H54 (cell line): ENCODE measurements at regions not wholly inside any gene's neighbourhood (a gene's known extent, or its start where the extent isn't known, plus 50 kb on each side); places are given as distances from the start of the nearest gene placed in this dataset.

Source experiments
- DNase-seq: peaks from one replicate; pipeline ENCODE4 v3.0.0; 2011; ENCODE audit warnings: low spot score, mixed read lengths; ENCODE audit not compliant: insufficient read length
- FAIRE-seq: peaks from 3 replicates; lab custom pipeline; 2011; peaks lifted over from hg19 to GRCh38; lab: Jason Lieb, UNC
- POLR2A ChIP-seq: IDR thresholded peaks from 2 replicates; pipeline ENCODE4 v1.6.1; 2011; ENCODE audit warnings: low read depth, mild to moderate bottlenecking, low read length

DNA sequence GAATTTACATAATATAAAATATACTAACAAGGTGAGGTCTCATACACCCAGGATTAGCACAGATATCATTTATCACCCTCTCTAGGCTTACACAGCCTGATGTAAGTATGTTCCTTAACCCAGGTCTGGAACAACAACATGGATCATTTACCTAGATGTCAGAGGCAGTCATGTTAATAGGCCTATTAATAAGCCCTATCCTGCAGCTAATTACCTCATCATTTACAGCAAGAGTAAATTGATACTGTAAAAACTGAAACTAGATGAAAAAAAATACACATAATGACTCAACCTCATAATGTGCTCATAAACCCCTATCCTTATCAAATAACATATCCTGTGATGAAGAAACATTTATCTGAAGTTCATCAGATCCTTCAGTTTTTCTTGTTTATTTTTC is 334.3 kb upstream of the MANEA start:
- DNase-seq, result no peak
- no peak for TF ChIP-seq POLR2A
- FAIRE-seq, result no peak

DNA sequence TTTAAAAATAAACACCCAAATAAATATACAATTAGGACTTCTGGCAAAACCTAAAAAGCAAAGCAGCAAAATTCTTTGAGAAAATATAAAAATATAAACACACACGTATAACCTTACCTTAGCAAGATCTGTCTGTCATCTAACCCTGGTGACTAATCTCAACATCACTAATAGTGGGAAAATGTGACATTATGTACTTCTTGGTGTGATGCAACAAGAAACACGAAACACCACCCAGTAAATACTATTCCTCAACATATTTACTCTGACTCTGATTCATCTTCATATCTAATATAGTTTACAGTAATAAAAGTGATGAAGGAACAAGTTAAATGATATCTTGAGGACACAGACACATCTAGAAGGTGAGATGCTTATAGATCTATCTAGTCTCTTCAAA is 332.6 kb upstream of the MANEA start:
- FAIRE-seq (no peak), DNase-seq (no peak)
- no peak for TF ChIP-seq POLR2A

DNA sequence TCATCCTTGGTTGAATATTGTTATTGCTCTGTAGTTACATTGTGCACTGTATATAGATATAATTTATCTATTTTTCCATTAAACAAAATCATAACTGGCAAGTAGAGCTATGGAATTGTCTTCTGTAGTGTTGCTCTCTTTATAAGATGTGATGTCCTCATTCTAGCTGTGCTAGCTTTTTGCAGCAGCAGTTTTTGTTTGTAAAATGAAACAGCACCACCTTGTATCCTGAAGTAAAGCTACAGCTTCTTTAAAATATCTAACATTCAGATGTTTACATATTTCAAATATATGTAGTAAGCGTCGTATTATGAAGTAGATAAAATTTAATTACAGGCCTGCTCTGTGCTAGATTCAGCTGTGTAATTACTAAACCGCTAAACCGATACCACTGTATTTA is 328.8 kb upstream of the MANEA start:
- no peak for DNase-seq
- no peak for TF ChIP-seq POLR2A
- no peak for FAIRE-seq

DNA sequence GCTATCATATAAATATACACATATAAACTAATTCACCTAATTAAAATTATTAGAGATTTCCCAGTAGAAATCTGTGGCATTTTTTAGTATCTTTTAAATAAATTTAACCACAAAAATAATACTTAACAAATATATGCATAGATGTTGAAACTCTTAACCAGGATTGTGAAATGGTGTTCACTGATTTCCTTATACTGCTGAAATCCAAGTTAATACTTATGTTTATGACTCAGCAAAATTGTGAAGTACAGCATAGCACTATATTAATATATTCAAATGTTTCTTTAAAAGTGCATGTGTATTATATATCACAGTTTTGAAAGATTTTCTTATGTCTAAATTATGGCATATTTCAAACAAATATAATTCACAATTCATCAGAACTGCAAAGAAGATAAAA is 328.2 kb upstream of the MANEA start:
- DNase-seq (no peak), FAIRE-seq (no peak)
- no peak for TF ChIP-seq POLR2A

DNA sequence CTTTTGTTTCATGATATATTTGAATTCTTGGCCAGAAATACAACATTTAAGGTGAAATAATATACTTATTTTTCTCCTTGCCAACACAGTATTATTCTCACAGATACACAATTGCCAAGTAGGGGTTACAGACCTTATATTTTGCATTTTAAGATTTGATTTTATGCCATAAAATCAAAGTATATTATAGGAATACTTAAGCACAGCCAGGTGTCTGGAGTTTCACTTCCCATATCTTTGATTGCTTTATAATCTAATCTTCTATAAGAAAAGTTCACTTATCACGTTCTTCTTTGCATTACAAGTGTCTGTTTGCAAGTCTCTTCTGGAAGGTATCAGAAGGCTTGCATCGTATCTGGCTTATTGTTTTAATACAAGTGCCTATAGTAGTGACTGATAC is 327.7 kb upstream of the MANEA start:
- TF ChIP-seq POLR2A, result no peak
- DNase-seq (no peak), FAIRE-seq (no peak)

DNA sequence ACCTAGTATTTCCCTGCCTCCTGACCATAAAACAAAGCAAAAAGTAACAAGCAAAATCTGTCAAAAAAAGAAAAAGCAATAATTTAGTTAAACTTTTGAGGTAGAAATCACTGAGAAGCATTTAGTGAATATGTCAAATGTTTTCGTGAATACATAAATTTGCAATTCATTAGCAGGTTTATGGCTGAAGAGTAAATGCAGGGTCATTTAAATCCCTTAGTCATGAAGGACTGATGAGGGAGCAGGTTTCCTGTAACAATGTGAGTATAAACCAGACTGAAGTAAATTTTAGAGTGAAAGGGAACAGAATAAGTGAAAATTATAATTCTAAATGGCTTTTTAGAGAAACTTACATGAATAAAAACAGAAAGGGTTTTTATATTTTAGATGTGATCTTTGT is 313.5 kb upstream of the MANEA start:
- no peak for TF ChIP-seq POLR2A
- FAIRE-seq, result no peak

DNA sequence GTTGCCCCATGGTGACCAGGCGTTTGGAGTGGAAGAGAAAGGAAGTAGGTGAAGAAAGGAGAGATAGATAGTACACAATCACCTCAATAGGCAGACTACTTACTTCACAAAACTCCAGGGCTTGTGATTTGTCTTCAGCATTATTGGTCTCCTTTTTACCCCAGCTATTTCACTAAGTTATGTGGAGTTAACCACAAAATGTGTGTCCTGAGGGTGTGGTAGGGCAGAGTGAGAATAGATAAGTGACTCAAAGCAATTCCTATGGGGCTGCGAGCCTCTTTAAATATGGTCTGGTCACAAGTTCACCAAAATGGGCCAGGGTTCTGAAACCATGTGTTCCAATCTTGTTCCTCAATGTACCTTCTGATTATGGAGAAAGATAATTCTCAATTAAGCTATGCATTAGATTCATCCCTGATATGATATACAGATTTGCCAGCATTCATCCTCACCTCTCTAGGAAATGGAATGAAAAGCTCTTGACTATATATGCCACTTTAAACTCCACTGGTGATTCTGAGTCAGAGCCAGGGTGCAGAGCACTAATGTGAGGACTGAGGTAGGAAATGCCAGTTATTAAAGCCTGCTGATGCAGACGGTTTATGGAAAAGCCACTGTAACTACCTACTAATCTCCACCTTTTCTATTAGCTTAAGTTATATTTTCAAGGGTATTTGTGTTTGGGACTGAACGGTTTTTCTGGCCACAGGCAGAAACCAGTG is 310.6 kb upstream of the MANEA start:
- FAIRE-seq, result no peak
- DNase-seq, result no peak
- no peak for TF ChIP-seq POLR2A

More for the DNA sequence above, 313.5 kb upstream of the MANEA start:
- DNase-seq, result no peak

DNA sequence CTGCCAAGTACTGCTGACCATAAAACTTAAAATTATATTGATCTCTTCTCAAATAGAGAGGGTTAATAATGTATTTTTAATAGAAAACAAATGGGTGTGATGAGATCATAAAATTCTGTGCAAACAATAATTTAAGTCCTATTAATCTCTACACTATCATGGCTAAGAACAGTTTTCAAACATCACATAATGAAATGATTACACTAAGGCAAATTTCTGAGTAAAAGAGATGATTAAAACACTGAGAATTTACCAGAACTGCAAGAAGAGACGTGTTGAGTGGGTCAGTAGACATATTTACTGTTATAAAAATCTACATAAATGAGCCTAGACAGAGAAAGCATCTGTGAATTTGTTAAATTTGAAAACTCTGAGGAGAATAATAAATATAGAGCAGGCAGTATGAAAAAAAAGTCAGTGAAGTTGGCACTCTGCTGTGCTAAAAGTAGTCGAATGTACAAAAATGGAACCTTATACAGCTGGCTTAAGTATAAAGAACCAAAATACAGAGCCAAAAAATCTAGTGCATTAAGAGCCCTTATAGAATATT is 302.6 kb upstream of the MANEA start:
- DNase-seq (no peak), FAIRE-seq (no peak)
- no peak for TF ChIP-seq POLR2A

DNA sequence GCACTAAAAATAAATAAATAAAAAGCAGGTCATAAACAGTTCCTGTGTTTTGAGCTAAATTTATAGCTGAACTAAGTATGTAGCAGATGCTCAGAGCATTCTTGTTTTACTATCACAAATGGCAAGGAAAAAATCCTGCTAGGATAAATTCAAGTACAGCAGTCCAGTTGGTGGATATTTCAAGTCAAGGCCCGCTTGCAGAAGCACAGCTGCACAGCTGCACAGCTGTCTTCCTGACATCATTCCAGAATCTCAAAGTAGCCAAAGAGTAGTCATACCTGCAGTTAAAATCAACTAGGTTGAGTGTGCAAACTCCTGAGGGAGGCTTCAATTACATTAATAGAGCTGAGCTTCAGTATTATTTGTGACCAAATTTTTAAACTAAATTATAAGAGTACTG is 297.7 kb upstream of the MANEA start:
- no peak for FAIRE-seq
- DNase-seq, result no peak
- no peak for TF ChIP-seq POLR2A

DNA sequence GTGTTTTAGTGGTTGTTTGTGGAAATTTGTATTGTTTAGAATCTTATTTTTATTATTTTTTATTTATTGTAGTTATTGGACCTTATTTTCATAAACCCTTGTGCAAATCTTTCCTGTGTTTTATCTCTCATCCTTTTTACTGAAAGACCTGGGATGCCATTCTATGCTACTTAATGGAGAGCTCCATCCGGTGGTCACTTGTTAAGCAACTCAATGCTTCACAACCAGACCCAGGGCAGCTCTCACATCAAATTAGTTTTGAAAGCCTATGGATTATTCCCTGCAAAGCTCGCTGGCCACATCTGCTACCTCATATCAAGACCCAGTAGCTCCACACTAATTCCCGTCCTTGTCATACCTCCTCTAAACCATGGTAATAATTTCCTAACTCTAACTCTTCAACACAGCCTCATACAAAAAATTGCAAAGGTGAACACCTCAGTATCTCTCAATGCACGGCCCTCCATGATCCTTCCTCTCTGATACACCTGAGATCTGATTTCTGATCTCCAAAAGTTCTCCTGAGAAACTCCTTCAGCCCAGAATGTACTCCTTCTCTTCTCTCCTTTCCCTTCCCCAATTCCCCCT is 296.6 kb upstream of the MANEA start:
- no peak for TF ChIP-seq POLR2A
- FAIRE-seq (no peak), DNase-seq (no peak)

DNA sequence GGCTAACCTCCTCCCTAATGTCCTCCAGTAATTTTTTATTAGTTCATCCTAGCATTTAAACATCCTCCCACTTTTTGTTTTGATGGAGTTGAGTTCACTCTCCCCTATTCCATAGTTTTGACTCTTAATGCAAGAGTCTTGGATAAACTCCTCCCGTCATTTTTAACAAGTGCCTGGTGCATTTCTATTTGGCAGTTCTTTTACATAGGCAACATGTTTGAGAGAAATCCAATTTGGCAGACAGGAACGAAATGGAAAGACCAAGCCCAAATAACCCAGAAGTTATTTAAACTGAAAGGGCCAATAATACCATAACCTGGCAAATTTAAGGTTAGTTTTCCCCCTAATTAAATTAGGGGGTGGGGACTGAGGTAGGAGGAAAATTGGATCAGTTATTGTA is 291.5 kb upstream of the MANEA start:
- FAIRE-seq, result no peak
- TF ChIP-seq POLR2A, result no peak
- DNase-seq, result no peak

DNA sequence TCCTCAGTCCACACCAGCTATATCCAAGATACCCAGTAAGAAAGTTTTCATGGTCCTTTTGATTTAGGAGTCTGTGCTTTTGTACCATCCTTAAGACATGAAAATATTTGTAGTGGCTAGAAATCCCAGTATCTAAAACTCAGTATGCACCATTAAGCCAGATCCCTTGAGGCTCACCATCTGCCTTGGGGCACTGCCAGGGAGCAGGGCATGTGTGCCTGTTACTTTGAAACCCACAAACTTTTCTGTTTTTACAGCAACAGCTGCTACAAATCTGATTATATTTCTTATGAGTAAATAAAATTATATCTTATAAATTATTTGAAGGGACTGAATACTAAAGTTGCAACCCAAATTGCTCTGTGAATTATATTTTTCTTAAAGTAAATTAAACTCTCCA is 290.5 kb upstream of the MANEA start:
- TF ChIP-seq POLR2A, result no peak
- DNase-seq (no peak), FAIRE-seq (no peak)

DNA sequence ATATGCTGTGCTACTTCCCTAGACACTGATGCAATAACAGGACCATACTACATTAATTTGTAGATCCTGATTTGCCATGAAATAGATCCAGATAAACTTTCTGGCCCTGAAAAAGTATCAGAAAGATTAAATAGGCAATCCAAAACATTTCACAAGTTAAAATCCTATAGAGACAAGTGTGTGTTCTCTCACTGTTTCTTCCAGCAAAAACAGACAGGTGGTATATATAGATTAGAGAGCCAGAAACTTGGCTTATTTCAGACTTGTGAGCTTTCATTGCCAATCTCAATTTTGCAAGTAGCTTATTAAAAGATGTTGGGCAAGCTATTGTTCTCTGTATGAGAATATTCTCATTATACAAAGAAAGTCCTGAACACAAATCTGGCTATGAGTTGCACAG is 289.1 kb upstream of the MANEA start:
- DNase-seq (no peak), FAIRE-seq (no peak)
- no peak for TF ChIP-seq POLR2A

DNA sequence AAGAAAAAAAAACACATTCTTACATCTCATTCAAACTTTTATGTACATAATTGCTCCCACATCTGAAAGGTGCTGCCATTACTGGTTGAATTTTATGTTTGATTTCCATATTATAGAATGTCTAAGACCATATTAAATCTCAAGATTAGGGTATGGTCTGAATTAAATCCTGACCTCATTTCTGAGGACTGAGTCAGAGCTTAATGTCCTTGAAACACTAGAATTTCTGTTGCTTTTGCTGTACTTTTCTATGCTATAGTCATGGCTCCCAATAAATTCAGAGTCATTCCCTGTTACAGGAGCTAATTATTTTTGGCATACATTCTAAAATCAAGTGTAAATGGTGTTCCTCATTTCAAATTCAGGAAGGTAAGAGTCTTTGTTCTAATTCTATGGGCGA is 285.3 kb upstream of the MANEA start:
- no peak for TF ChIP-seq POLR2A
- no peak for DNase-seq
- FAIRE-seq, result no peak

DNA sequence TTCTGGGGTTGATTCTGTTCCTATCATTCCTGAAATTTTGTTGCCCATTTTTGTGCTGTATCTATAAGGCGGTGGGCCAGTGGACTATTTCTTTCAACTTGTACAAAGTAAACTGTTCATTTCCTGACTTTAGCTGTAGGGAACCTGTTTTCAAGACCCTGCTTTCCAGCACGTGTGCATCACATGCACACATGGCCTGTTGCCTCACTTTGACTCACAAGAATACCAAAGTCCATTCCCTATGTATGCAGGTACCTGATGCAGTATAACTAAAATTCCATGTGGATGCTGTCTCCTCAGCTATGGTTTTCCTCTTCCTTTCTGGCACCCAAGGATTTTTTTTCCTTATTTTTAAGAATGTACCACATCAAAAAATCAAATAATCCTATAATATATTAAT is 284.1 kb upstream of the MANEA start:
- TF ChIP-seq POLR2A, result no peak
- FAIRE-seq, result no peak

More for the DNA sequence above, 284.1 kb upstream of the MANEA start:
- no peak for DNase-seq
